ENCODE measurements at regions not wholly inside any gene's neighbourhood (a gene's known extent, or its start where the extent isn't known, plus 50 kb on each side); places are given as distances from the start of the nearest gene placed in this dataset.

GRCh38 chr2:155223781-155224406 lies 525.4 kb downstream of the KCNJ3 start:
- TF ChIP-seq JUND (IDR thresholded peaks at IDR 0.05) (no peak), GATA2 (CRISPR knock-in tag; IDR thresholded peaks at IDR 0.05) (no peak), SMC3 (IDR thresholded peaks at IDR 0.05; ENCODE audit: low read depth, low read length) (peak; percentile 32; the same call in 1 of the 2 replicates), YY1 (IDR thresholded peaks at IDR 0.05; ENCODE audit: low read depth) (no peak), RAD21 (IDR thresholded peaks at IDR 0.05; ENCODE audit: low read length) (peak; percentile 71), REST (IDR thresholded peaks at IDR 0.05; ENCODE audit: low read depth, low read length) (no peak)
- TF ChIP-seq, protein P1, sequence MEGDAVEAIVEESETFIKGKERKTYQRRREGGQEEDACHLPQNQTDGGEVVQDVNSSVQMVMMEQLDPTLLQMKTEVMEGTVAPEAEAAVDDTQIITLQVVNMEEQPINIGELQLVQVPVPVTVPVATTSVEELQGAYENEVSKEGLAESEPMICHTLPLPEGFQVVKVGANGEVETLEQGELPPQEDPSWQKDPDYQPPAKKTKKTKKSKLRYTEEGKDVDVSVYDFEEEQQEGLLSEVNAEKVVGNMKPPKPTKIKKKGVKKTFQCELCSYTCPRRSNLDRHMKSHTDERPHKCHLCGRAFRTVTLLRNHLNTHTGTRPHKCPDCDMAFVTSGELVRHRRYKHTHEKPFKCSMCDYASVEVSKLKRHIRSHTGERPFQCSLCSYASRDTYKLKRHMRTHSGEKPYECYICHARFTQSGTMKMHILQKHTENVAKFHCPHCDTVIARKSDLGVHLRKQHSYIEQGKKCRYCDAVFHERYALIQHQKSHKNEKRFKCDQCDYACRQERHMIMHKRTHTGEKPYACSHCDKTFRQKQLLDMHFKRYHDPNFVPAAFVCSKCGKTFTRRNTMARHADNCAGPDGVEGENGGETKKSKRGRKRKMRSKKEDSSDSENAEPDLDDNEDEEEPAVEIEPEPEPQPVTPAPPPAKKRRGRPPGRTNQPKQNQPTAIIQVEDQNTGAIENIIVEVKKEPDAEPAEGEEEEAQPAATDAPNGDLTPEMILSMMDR (IDR thresholded peaks at IDR 0.05), result peak; percentile 71
- Histone ChIP-seq H4K20me1 (ENCODE audit: insufficient read depth) (no peaks in the 10 kb centered on the region), H3K36me3 (replicated peaks in 1 of 2; ENCODE audit: control insufficient read depth in 1 of 2, insufficient read depth in 2 of 2, low read length in 1 of 2) (no peaks in the 10 kb centered on the region), H2AFZ (ENCODE audit: low read depth) (no peak overlapping the region), H3K9ac (no peak overlapping the region), H3K27ac (ENCODE audit: low read depth in 2 of 2, low read length in 1 of 2) (no peak overlapping the region), H3F3A (replicated peaks; ENCODE audit: insufficient read depth) (no peaks in the 10 kb centered on the region), H3K9me3 (no peaks in the 10 kb centered on the region), H3K9me2 (0 out of 2 replicates have a peak, but pooled peaks cover 3% of the 10 kb centered on the region), H3K79me2 (ENCODE audit: insufficient read depth) (no peaks in the 10 kb centered on the region), H3K4me1 (ENCODE audit: control insufficient read depth in 1 of 2, insufficient read depth in 2 of 2, low read depth in 1 of 2, low read length in 1 of 2) (no peaks in the 10 kb centered on the region; a peak in 1 of 4 replicates), H3K4me2 (no peak overlapping the region), H3K27me3 (ENCODE audit: insufficient read depth) (no peaks in the 10 kb centered on the region), H3K4me3 (ENCODE audit: low read depth in 2 of 2, low read length in 1 of 2) (peak overlapping the region in 1 of 2 experiments; percentile 3; a peak in 1 of 4 replicates)
- CTCF ChIA-PET, result interaction anchor here (1.2 to 2.4 kb wide), 5 partner anchors 8 to 784 kb away, joined by 3 to 13 read pairs (median 7); no protein-coding TSS in a partner anchor
- POLR2A ChIA-PET, result no interaction called here
- peak; percentile 9 for DNase-seq
- 17% methylated on average over 5 of the region's 5 CpGs for WGBS (ENCODE audit: low lambda C conversion rate)

DNA sequence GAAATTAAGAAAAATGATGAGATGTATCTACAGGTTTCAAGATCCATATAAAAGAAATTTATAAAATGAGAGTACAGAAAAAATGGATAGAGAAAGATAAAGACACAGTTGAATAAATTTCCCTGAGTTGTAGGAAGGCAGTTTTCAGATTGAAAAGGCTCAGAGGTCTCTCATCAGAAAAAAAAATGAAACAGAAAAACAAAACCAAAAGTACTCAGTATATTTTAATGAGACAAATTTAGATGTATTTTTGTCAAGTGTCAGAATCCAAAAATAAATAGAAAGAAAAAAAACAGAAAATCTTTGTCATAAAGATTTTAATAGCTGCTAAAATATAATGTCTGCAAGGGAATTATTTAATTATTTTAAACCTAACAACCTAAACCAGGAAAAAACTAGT lies 520.5 kb downstream of the KCNJ3 start:
- no peaks in the 10 kb centered on the region for H3K9me3 ChIP-seq
- no peaks in the 10 kb centered on the region for H3K36me3 ChIP-seq (replicated peaks in 1 of 2; ENCODE audit: control insufficient read depth in 1 of 2, insufficient read depth in 2 of 2, low read length in 1 of 2)
- peaks cover 10% of the 10 kb centered on the region; the same call in 1 of the 2 replicates for H3K27me3 ChIP-seq (ENCODE audit: insufficient read depth)
- DNase-seq, result no peak
- no peak overlapping the region for H3K4me2 ChIP-seq
- ChIA-PET CTCF (interaction anchor here (3.3 kb wide), 1 partner anchor 595 kb away, joined by 12 read pairs; no protein-coding TSS in a partner anchor), POLR2A (no interaction called here)
- no peak overlapping the region for H3K9ac ChIP-seq
- no peaks in the 10 kb centered on the region for H3K79me2 ChIP-seq (ENCODE audit: insufficient read depth)
- 0 out of 2 replicates have a peak, but pooled peaks cover 3% of the 10 kb centered on the region for H3K9me2 ChIP-seq
- H3K27ac ChIP-seq (ENCODE audit: low read depth in 2 of 2, low read length in 1 of 2), result no peak overlapping the region
- H2AFZ ChIP-seq (ENCODE audit: low read depth), result no peak overlapping the region
- H4K20me1 ChIP-seq (ENCODE audit: insufficient read depth), result no peaks in the 10 kb centered on the region
- H3K4me3 ChIP-seq (ENCODE audit: low read depth in 2 of 2, low read length in 1 of 2), result no peak overlapping the region
- H3F3A ChIP-seq (replicated peaks; ENCODE audit: insufficient read depth), result no peaks in the 10 kb centered on the region
- H3K4me1 ChIP-seq (ENCODE audit: control insufficient read depth in 1 of 2, insufficient read depth in 2 of 2, low read depth in 1 of 2, low read length in 1 of 2), result no peaks in the 10 kb centered on the region; a peak in 1 of 4 replicates
- no peak for TF ChIP-seq MEF2A (IDR thresholded peaks at IDR 0.05; ENCODE audit: borderline replicate concordance, low read depth)
- TF ChIP-seq, protein P2, sequence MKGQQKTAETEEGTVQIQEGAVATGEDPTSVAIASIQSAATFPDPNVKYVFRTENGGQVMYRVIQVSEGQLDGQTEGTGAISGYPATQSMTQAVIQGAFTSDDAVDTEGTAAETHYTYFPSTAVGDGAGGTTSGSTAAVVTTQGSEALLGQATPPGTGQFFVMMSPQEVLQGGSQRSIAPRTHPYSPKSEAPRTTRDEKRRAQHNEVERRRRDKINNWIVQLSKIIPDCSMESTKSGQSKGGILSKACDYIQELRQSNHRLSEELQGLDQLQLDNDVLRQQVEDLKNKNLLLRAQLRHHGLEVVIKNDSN (IDR thresholded peaks at IDR 0.05; ENCODE audit: borderline replicate concordance, low read depth), result no peak
- TF ChIP-seq CHD2 (IDR thresholded peaks at IDR 0.05; ENCODE audit: low read length, partially characterized antibody), result no peak
- TF ChIP-seq RXRA (IDR thresholded peaks at IDR 0.05; ENCODE audit: borderline replicate concordance, low read depth), result no peak
- no peak for TF ChIP-seq EP300 (IDR thresholded peaks at IDR 0.05; ENCODE audit: borderline replicate concordance in 1 of 2, low read depth in 1 of 2, low read length in 1 of 2)
- TF ChIP-seq NRF1 (IDR thresholded peaks at IDR 0.05; ENCODE audit: low read depth, low read length), result no peak
- TF ChIP-seq FOSL2 (IDR thresholded peaks at IDR 0.05; ENCODE audit: borderline replicate concordance, low read depth), result no peak
- TF ChIP-seq TCF12 (IDR thresholded peaks at IDR 0.05), result no peak
- no peak for TF ChIP-seq NFIC (IDR thresholded peaks at IDR 0.05; ENCODE audit: borderline replicate concordance)
- no peak for TF ChIP-seq REST (IDR thresholded peaks at IDR 0.05; ENCODE audit: low read depth, low read length)
- no peak for TF ChIP-seq ELF1 (IDR thresholded peaks at IDR 0.05)
